HG02884 (cell line): ENCODE measurements at regions not wholly inside any gene's neighbourhood (a gene's known extent, or its start where the extent isn't known, plus 50 kb on each side); places are given as distances from the start of the nearest gene placed in this dataset.

Experiments used
- ATAC-seq: cut with Tn5 transposase; IDR thresholded peaks from one replicate; pipeline ENCODE4 v1.9.1; 2021; ENCODE audit warnings: mild to moderate bottlenecking, moderate library complexity; ENCODE audit not compliant: unreplicated experiment

GRCh38 chr17:68749349-68750207 lies 148.4 kb upstream of the FAM20A start:
- ATAC-seq, result no peak

DNA sequence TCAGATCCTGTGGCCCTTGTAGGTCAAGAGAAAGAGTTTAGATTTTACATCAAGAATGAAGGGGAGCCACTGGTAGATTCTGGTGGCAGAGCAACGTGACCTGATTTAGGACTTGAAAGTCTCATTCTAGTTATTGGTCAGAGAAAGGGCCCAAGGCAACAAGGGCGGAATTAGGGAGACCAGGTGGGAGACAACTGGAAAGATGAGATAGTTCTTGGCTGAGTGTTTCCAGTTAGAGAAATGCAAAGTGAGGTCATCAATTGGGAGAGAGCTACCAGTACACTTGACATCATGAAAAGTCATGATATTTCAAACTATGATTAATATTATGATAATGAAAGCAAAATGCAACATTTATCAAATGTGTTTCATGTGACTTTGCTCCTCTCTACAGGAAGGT lies 147.2 kb upstream of the FAM20A start:
- no peak for ATAC-seq

- ATAC-seq, result no peak
Observed at GRCh38 chr17:68740555-68741447, 139.6 kb upstream of the FAM20A start.

- ATAC-seq, result no peak
Observed at GRCh38 chr17:68737761-68738443, 136.7 kb upstream of the FAM20A start.

- ATAC-seq, result no peak
Observed at GRCh38 chr17:68734931-68735330, 133.8 kb upstream of the FAM20A start.

GRCh38 chr17:68734187-68734900 lies 133.2 kb upstream of the FAM20A start:
- ATAC-seq, result no peak

GRCh38 chr17:68733241-68734176 lies 132.3 kb upstream of the FAM20A start:
- ATAC-seq, result no peak

- no peak for ATAC-seq
Observed at GRCh38 chr17:68732301-68732749, 131.2 kb upstream of the FAM20A start.

- ATAC-seq, result no peak
Observed at GRCh38 chr17:68731465-68731864, 130.3 kb upstream of the FAM20A start.

DNA sequence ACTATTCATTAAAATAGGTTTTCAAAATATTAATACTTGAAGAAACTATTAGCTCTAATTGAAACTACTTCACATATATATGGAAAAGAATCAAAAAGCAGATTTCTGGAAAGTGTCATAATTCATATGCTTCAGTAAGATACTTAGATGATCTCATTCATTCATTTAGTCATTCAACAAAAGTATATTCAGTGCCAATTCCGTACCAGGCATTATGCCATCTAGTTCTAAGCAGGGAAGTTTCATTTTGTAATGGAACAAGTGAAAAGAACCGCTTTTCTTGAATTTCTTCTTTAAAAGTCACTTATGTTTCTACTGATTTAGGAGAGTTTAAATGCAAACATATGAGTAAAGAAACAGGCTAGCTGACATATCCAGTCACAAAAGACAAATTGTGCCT lies 118.3 kb upstream of the FAM20A start:
- ATAC-seq, result no peak

- ATAC-seq, result no peak
Observed at GRCh38 chr17:68718926-68719325, 117.8 kb upstream of the FAM20A start.

DNA sequence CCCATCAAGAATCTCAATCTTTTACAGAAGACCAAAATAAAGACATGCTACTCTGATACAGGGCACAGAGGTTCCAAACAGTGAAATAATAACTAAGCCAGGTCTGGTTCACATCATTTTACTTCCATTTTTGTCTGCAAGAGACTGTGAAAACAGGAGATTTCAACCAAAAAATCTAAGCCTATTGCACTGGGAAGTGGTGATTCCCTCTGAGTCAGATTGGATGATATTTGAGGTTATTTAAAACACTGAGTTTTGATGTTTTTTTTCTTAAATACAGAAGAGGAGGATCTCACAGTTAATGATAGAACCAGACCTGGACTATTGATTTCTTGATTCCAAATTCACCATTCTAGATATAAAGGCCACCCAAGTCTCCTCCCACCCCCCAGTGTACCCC lies 117.3 kb upstream of the FAM20A start:
- ATAC-seq, result no peak

GRCh38 chr17:68714676-68715075 lies 113.5 kb upstream of the FAM20A start:
- ATAC-seq, result no peak

DNA sequence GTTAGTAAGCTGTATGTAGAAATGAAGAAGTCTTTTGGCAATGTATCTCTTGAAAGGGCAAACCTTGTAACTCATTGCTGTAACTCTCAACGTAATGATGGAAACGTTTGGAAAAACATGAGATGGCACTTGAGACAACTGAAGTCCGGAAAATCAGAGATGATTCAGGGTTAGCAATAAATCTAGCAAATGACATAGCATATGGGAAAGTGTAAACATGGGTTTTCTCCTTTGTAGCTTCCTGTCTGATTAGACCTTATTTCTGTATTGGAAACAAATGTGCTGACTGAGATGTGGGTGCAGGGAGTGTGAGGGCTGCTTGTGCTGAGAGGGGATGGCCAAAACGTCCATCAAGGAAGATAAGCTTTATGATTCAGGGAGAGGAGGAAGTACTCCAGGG lies 110.7 kb upstream of the FAM20A start:
- no peak for ATAC-seq

DNA sequence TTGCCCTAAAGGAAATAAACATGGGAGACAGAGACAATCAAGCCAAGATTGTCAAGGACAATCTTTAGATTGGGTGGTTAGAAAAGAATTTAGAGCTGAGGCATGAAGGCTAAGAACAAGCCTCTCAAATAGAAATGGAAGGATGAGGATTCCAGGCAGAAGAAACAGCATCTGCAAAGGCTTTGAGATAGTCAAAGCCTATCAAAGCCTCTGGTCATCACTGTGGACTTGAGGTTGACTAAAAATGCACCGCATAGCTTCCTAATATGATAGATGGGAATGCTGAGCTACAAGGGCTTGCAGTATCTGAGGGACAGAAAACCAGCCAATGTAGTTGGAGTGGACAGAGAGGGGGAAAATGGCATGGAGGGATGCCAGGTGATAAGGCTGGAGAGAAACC lies 109.8 kb upstream of the FAM20A start:
- ATAC-seq, result no peak

GRCh38 chr17:68710035-68710780 lies 109.0 kb upstream of the FAM20A start:
- no peak for ATAC-seq

- ATAC-seq, result no peak
Observed at GRCh38 chr17:68709461-68709860, 108.3 kb upstream of the FAM20A start.

DNA sequence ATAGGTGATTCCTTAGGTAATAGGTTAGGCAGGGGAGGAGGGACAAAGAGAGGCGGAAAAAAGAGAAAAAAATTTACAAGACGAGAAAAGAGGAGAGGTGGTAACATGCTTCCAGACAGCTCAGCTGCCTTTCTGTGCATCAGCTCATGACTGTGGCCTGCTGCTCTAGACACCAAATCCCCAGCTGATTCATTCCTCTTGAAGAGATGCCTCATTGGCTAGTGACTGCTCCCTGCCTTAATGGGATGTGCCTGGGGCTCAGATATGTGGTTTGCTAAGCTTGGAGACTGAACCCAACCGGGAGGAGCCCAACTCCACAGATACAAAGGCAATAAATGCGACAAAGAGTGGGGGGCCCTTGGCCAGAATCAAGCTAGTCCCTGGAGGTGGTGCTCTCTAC lies 105.9 kb upstream of the FAM20A start:
- ATAC-seq, result no peak
